SKM-1 treated with dmso at 0.1 percent for 144 hours (cell line): ENCODE measurements at regions not wholly inside any gene's neighbourhood (a gene's known extent, or its start where the extent isn't known, plus 50 kb on each side); places are given as distances from the start of the nearest gene placed in this dataset.
"Not testable (repeated sequence)": the region's sequence is repeated elsewhere in the genome, so short reads cannot be mapped to it uniquely, and the experiment has no call there.

Experiments
- DNase-seq: peaks from one replicate; lab custom pipeline; 2025; ENCODE audit not compliant: unreplicated experiment; lab: John Stamatoyannopoulos, UW

DNA sequence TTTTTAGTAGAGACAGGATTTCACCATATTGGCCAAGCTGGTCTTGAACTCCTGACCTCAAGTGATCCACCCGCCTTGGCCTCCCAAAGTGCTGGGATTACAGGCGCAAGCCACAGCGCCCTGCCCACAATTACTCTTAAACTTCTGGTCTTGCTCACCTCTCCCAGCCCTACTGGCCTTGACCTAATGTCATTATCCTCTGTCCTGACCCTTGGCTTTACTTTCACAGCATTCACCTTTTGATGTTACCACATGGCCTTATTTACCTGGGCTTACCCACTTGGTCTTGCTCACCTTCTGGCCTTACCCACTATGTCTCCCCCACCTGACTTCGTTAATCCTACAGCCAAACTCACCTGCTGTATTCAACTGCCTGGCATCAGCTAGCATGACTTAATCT lies 105.9 kb downstream of the IL12A start:
- no peak for DNase-seq

DNA sequence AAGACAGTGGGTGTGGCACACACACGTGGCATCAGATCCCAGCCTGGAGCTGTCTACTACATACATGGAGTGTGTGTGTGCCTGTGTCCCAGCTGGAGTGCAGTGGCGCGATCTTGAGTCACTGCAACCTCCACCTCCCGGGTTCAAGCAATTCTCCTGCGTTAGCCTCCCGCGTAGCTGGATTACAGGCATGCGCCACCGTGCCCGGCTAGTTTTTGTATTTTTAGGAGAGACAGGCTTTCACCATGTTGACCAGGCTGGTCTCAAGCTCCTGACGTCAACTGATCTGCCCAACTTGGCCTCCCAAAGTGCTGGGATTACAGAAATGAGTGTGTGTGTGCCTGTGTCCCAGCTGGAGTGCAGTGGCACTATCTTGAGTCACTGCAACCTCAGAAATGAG lies 108.8 kb downstream of the IL12A start:
- no peak for DNase-seq

DNA sequence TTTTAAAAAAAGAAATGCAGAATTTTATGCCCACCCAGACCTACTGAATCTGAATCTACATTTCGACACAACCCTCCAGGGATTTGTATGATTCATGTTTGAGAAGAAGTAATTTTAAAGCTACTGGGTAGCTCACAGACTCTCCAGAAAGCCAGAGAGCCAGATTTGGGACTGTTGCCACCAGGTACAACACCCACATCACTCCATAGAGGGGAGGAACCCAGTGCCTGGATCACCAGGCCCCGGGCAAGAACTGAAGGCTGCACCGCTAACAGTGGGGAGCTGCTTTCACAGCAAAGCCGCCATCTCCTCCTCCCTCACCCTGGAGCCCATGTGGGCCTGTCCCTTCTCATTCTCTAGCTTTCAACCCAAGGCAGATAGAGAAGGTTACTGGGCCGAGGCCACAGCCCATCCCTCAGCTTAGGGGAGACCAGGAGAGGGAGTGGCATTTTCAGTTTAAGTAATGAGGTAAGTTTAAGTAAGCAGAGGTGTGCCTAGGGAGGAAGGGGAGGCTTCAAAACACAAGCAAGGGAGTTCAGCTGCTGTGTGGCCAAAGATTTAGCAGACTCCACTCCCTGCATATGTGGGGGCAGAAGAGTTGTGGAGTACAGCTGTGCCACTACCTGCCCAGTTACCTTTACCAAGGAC lies 109.8 kb downstream of the IL12A start:
- DNase-seq = no peak

DNA sequence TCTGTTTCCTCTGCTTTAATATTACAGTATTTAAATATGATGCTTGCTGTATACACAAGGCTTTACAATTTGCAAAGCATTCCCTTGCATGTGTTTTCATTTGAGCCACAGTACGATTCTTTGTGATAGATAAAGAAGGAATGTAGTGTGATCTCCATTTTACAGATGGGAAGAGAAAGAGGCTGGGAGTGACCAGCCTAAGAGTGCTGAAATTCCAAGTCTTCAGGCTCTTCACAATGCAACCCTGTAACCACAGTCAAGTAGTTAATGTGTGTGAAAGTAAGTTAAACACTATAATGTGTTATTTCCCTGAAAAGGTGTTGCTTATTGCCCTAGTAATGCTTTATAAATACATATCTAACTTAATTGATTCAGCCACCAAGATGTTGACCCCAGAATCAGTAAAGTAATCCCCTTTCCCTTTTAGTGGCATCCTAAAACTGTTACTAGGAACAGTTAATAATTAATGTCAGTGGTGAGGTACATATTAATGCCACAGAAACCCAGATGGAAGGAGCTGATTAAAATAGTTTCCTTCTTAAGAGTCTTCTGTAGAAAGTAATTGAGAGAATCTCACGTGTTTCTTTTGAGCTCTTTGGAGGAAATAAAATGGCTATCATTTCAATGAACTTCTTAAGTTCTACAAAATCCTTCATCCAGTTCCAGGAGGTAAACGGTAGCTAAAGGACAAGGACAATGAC lies 110.4 kb downstream of the IL12A start:
- no peak for DNase-seq

DNA sequence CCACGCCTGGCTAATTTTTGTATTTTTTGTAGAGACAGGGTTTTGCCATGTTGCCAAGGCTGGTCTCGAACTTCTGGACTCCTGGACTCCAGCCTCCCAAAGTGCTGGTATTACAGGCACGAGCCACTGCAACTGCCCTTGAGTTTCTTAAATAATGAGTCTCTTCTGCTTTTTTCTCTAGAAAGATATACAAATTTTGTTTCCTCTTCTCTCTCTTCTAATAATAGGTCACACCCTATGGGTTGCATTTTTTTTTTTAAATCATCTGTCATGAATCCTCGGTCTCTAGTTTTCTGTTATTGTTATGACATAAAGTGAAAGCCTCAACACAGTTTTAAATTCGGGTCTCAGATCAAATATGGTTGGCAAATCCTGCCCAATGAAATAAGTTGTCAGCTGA lies 111.2 kb downstream of the IL12A start:
- DNase-seq = no peak

DNA sequence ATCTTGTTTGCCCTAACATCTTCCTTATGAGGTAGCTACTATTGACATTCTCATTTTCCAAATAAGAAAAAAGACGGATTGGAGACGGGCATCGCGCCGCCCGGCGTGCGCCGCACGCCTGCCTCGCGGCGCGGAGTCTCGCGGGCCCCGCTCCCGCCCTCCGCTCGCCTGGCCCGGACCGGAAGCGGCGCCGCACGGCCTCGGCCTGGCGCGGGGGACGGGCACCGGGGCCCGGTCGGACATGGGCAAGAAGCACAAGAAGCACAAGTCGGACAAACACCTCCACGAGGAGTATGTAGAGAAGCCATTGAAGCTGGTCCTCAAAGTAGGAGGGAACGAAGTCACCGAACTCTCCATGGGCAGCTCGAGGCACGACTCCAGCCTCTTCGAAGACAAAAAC lies 112.0 kb downstream of the IL12A start:
- no peak for DNase-seq

DNA sequence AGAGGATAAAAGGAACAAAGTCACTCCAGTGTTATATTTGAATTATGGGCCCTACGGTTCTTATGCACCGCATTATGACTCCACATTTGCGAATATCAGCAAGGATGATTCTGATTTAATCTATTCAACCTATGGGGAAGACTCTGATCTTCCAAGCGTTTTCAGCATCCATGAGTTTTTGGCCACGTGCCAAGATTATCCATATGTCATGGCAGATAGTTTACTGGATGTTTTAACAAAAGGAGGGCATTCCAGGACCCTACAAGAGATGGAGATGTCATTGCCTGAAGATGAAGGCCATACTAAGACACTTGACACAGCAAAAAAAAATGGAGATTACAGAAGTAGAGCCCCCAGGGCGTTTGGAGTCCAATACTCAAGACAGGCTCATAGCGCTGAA lies 113.4 kb downstream of the IL12A start:
- not testable (repeated sequence) for DNase-seq

DNA sequence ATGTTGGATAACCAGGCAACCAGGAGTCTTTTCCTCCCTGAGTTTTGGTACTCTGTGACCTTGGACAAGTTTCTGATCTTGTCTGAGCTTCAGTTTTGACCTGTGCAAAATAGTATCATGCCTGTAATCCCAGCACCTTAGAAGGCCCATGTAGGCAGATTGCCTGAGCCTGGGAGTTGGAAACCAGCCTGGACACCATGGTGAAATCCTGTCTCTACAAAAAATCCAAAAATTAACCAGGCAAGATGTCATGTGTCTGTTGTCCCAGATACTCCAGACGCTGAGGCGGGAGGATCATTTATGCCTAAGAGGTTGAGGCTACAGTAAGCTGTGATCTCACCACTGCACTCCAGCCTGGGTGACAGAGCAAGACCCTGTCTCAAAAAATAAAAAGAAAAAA lies 114.8 kb downstream of the IL12A start:
- no peak for DNase-seq

DNA sequence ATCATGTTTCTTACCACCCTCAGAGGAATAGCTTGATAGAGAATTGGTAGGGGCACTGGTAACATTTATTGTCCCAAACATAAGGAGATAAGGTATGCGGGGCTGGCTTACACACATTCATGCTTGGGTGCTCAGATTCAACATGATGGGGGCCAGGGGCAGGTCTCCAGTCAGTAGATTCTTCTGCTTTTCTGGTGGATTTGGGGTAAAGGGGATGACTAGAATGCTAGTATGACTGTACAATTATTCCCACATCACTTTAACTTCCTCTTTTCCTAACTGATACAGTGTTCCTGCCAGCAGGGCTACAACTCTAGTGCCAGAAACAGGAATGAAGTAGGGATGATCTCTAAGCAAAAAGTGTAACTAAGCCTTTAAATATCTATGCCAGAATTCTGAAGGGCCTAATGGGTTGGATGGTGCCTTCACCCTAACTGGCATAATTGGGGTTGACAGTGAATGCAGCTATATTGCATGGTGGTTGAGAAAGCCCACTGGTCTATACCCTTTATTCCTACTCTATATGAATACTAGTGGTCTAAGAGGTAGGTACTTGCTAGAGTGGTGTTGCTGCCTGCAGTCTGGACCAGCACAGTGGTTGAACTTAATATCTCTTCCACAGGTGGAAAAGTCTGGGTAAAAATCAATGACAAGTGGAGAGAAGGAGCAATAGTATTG lies 117.4 kb downstream of the IL12A start:
- DNase-seq = peak; percentile 46

DNA sequence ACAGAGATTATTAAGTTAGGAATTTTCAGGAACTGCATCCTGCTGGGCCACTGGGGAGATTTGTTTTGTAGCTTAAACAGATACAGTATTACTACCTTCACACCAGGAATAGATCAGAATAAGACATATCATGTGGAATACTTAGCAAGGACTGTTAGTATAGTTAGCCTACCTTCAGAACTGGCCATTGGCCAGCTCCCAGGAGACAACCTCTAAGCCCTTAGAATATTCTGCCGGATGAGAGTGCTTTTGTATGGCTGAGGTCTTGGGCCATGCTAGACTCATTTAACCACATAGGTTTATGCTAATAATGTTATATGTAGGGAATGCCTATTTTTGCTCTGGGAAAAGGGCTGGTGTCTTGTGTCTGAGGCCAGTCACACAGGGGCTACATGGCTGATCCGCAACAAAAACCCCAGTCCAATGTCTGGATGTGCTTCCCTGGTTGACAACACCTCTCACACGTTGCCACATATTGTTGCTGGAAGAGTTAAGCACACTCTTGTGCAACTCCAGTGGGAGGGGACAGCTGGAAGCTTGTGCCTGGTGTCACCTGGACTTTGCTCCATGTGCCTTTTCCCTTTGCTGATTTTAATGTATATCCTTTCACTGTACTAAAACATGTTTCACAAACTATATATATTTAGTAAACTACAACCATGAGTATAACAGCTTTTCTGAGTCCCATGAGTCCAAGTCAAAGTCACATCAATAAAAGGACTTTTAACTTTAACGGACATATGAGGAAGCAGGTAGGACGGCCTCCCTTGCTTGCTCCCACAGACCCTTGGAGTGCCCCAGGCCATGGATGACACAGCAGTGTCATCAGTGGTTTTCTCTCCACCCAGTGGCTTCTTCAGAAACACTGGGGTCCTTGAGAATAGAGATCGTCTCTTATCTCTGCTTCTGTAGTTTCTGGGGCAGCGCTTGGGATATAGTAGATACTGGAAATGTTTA lies 118.0 kb upstream of the C3orf80 start:
- DNase-seq = no peak

DNA sequence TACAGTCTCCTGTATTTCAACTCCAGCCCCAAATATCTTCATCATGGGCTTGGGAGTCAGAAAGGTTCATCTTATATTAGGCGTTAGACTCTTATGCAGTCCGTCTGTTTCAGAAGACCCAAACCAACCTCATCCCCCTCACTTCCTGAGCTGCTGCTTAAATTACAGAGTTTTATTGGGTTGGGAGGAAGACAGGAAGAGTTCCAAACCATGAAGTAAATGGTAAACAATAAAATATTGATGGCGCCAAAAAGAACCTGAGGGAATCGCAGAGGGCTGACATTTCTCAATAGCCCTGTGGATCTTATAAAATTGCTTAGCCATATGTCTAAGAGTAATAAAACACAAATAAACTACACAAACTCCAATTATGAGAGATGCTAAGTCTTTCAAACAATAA lies 116.9 kb upstream of the C3orf80 start:
- no peak for DNase-seq

DNA sequence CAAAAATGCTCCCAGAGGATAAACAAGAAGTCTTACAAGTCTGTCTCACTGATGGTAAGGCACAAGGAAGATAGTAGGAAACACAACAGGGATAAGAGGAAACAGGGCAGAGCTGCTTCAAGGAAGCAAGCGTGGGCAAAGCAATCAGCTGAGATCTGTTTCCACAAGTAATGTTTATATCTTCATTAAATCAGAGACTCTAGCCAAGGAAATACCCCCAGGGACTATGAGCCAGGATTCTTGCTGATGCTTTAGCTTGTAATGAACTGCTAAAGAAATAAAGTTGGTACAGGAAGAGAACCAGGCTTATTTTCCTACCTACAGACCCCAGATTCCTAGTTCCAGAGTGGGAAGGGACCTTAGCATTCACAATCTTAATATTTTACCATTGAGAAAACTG lies 112.7 kb upstream of the C3orf80 start:
- no peak for DNase-seq

DNA sequence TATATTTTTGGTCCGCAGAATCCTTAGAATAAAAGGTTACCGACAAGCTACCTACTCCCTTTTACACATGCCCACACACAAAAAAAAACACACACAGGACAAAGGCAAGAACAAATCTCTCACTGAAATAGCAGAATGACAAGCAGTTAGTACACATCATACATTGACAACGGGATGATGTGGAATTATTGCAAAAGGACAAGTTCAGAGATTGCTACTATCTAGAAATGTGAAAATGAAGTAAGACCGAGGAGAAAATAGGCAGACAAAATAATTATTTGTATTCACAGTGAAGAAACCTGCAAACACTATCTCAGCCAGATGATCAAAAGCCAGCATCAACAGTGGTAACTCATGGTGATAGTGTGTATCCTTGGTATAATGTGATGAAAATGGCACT lies 112.2 kb upstream of the C3orf80 start:
- no peak for DNase-seq

DNA sequence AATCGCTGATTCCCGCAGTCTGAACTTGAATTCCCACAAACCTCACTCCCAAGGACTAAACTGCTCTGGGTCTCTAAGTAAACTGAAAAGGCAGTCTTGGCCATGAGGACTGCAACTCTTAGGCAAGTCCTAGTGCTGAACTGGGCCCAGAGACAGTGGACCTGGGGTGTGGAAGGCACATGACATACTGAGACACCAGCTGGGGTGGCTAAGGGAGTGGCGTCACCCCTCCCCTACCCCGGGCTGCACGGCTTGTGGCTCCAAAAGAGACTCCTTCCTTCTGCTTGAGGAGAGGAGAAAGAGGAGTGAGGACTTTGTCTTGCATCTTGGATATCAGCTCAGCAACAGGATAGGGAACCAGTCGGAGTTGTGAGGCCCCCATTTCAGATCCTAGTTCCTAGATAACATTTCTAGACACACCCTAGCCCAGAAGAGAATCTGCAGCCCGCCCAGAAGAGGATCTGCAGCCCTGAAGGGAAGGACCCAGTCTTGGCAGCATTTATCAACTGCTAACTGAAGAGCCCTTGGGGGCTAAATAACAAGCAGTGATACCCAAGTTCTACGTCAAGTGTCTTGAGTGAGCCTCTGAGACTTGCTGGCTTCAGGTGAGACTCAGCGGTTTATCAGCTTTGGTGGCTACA lies 110.7 kb upstream of the C3orf80 start:
- no peak for DNase-seq

DNA sequence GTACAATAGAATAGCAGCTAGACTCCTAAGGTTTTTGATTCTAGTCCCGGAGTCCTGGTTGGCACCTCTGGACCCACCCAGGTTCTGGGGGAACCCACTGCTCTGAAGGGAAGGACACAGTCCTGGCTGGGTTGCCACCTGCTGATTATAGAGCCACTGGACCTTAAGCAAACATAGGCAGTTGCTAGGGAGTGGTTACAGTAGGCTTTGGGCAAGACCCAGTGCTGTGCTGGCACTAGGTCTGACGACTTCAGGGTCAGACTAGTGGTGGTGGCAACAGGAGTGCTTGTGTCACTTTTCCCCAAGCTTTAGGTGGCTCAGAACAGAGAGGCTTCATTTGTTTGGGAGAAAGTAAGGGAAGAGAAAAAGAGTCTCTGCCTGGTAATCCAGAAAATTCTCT lies 109.8 kb upstream of the C3orf80 start:
- DNase-seq = no peak

DNA sequence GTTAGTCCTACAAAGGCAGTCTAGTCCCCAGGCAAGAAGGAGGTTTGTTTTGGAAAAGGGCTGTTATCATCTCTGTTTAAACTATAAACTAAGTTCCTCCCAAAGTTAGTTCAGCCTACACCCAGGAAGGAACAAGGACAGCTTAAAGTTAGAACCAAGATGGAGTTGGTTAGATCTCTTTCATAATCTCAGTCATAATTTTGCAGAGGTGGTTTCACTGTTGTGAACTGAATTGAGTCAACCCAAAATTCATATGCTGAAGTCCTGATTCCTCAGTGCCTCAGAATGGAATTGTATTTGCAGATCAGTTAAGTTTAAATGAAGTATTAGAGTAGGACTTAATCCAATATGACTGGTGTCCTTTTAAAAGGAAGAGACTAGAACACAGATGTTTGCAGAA lies 101.0 kb upstream of the C3orf80 start:
- no peak for DNase-seq

DNA sequence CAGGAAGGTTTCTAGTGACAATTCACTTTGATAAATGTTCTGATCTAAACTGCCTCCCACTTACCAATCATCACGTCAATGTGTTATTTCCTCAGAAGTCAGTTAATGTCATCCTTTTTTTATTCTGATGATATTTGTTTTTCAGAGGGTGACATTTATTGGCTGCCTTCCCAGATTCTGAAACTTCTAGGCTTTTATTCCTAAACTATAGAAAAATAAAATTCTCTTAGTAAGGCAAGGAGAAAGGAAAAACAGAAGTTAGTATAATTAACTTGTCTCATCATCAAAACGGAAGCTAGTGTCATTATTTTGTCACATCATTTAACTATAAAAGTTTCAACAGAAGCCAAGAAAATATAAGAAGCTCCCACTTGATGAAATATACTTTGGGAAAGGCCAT lies 100.0 kb upstream of the C3orf80 start:
- DNase-seq = no peak

DNA sequence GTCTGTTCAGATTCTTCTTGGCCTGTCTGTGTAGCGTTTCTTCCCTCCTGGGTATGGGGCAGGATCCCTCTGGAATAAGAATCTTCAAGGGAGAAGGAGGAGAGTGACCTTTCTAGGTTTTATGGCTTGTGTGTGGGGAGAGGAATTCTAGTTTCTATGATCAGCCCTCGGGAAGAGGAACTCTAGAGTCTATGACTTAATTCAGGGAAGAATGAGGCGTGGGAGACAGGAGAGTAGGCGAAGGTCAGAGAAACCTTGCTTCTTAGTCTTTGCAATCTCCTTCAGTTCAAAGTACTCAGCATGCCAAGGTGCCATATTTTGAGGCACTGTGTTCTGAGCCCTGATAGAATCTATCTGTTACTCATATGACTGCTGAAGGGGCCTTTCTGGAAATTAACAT lies 99.2 kb upstream of the C3orf80 start:
- no peak for DNase-seq

DNA sequence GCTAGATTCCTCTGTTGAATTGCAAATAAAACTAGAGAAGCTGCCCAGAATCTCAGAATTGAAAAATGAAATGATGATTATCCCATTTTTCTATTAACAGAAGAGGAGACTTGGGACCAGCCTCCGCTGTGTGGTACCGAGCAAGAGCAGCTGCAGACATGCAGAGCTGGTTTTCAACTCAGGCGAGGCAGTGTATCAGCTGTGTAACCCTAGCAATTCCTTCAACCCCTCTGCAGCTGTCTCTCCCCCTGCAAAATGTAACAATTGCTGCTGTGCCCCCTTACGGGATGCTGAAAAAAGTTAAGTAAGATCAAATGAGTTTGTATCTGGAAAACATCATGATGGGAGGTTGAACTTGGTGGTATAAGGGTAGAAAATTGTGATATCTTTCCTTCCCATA lies 98.5 kb upstream of the C3orf80 start:
- DNase-seq = no peak

DNA sequence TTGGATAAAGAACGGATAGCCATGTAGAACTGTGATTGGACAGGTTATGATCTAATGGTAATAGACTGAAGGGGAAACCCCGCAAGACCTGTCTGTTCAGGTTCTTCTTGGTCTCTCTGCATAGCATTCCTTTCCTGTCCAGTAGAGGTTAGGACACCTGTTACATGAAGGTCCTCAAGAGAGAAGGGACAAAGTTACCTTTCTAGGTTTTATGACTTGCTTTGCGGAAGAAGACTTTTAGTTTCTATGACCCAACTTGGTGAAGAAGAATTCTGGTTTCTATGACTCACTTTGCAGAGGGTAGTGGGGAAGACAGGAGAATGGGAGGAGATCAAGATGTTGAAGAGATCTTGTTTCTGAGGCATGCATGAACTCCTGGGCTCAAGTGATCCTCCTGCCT lies 97.9 kb upstream of the C3orf80 start:
- DNase-seq = no peak

DNA sequence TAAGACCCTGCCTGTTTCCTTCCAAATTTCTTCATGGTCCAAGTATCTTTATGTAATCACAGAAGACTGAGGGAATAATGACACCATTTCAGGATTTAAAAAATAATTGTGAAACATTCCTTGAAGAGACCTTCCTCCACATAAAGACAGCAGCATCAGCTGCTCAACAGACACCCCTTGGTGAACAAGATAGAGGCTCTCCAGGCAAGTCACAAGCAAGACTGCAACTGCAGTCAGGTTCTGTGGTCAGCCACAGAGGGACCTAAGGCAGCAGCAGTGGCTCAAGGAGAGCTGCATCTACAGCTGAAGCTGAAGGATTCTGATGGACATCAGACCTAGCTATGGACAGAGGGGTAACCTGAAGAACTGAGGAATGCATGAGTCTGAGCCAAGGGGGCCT lies 97.2 kb upstream of the C3orf80 start:
- DNase-seq = no peak
